Activated naive CD4-positive, alpha-beta T cell treated with Interleukin-2 at 50 U/mL for 16 hours (primary cell): ENCODE measurements at regions not wholly inside any gene's neighbourhood (a gene's known extent, or its start where the extent isn't known, plus 50 kb on each side); places are given as distances from the start of the nearest gene placed in this dataset.

Experiments
- DNase-seq: peaks from one replicate; pipeline ENCODE4 v3.0.0-alpha.2; 2020

- no peak for DNase-seq
Observed at GRCh38 chr6:98212468-98212867, 621.9 kb upstream of the POU3F2 start.

- DNase-seq: no peak
Observed at GRCh38 chr6:98215531-98215930, 618.8 kb upstream of the POU3F2 start.

- DNase-seq: no peak
Observed at GRCh38 chr6:98230250-98230649, 604.1 kb upstream of the POU3F2 start.

- DNase-seq: no peak
Observed at GRCh38 chr6:98239057-98239456, 595.3 kb upstream of the POU3F2 start.

GRCh38 chr6:98241630-98242029, 592.7 kb upstream of the POU3F2 start:
- no peak for DNase-seq

- no peak for DNase-seq
Observed at GRCh38 chr6:98254624-98255023, 579.8 kb upstream of the POU3F2 start.

- no peak for DNase-seq
Observed at GRCh38 chr6:98260382-98260781, 574.0 kb upstream of the POU3F2 start.

- no peak for DNase-seq
Observed at GRCh38 chr6:98272060-98272459, 562.3 kb upstream of the POU3F2 start.

GRCh38 chr6:98274691-98275090, 559.7 kb upstream of the POU3F2 start:
- DNase-seq: no peak

- DNase-seq: no peak
Observed at GRCh38 chr6:98280492-98280891, 553.9 kb upstream of the POU3F2 start.

GRCh38 chr6:98286620-98287019, 547.8 kb upstream of the POU3F2 start:
- no peak for DNase-seq

- no peak for DNase-seq
Observed at GRCh38 chr6:98287876-98288275, 546.5 kb upstream of the POU3F2 start.

- no peak for DNase-seq
Observed at GRCh38 chr6:98292810-98293209, 541.6 kb upstream of the POU3F2 start.

- no peak for DNase-seq
Observed at GRCh38 chr6:98295515-98296175, 538.7 kb upstream of the POU3F2 start.

- DNase-seq: no peak
Observed at GRCh38 chr6:98308564-98308963, 525.8 kb upstream of the POU3F2 start.

GRCh38 chr6:98310443-98310842, 523.9 kb upstream of the POU3F2 start:
- DNase-seq: no peak

GRCh38 chr6:98323605-98324004, 510.8 kb upstream of the POU3F2 start:
- DNase-seq: no peak

- DNase-seq: no peak
Observed at GRCh38 chr6:98324446-98324845, 509.9 kb upstream of the POU3F2 start.

- DNase-seq: no peak
Observed at GRCh38 chr6:98325366-98325765, 509.0 kb upstream of the POU3F2 start.

- DNase-seq: no peak
Observed at GRCh38 chr6:98333273-98333672, 501.1 kb upstream of the POU3F2 start.

GRCh38 chr6:98335594-98335993, 498.8 kb upstream of the POU3F2 start:
- DNase-seq: no peak

GRCh38 chr6:98339506-98339905, 494.9 kb upstream of the POU3F2 start:
- no peak for DNase-seq

GRCh38 chr6:98343004-98343403, 491.4 kb upstream of the POU3F2 start:
- DNase-seq: no peak

GRCh38 chr6:98343797-98344196, 490.6 kb upstream of the POU3F2 start:
- no peak for DNase-seq

- DNase-seq: no peak
Observed at GRCh38 chr6:98352348-98352747, 482.0 kb upstream of the POU3F2 start.

- no peak for DNase-seq
Observed at GRCh38 chr6:98358173-98358572, 476.2 kb upstream of the POU3F2 start.
